H1 (cell line): ENCODE measurements at regions not wholly inside any gene's neighbourhood (a gene's known extent, or its start where the extent isn't known, plus 50 kb on each side); places are given as distances from the start of the nearest gene placed in this dataset.

ENCODE experiments used
- BCL11A ChIP-seq, 2 experiments: IDR thresholded peaks; one replicate each; pipeline ENCODE4 v1.6.1; 2011; ENCODE audit warnings: low read depth in 2 of 2, low read length in 2 of 2, mild to moderate bottlenecking in 2 of 2
- RXRA ChIP-seq: IDR thresholded peaks from 2 replicates; pipeline ENCODE4 v1.6.1; 2011; ENCODE audit warnings: low read depth, mild to moderate bottlenecking, low read length, moderate library complexity; ENCODE audit not compliant: insufficient read depth
- SIX5 ChIP-seq: IDR thresholded peaks from 2 replicates; pipeline ENCODE4 v1.6.1; 2011; ENCODE audit warnings: mild to moderate bottlenecking, low read depth, low read length
- TF ChIP-seq, protein P1 (sequence below): IDR thresholded peaks from 2 replicates; pipeline ENCODE4 v1.6.1; 2012; ENCODE audit warnings: inconsistent platforms

GRCh38 chr2:205915130-205915524 is 170.8 kb downstream of the INO80D start (continued):
- TF ChIP-seq RXRA: no peak
- TF ChIP-seq BCL11A (IDR thresholded peaks at IDR 0.05; ENCODE audit: low read depth in 2 of 2, low read length in 2 of 2): no peak
- TF ChIP-seq, protein P1, sequence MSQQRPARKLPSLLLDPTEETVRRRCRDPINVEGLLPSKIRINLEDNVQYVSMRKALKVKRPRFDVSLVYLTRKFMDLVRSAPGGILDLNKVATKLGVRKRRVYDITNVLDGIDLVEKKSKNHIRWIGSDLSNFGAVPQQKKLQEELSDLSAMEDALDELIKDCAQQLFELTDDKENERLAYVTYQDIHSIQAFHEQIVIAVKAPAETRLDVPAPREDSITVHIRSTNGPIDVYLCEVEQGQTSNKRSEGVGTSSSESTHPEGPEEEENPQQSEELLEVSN: no peak
- TF ChIP-seq SIX5: no peak
